Neural progenitor cell (in vitro differentiated cells): ENCODE measurements at regions not wholly inside any gene's neighbourhood (a gene's known extent, or its start where the extent isn't known, plus 50 kb on each side); places are given as distances from the start of the nearest gene placed in this dataset.
A peak's percentile ranks its signal among the peaks of the same experiment; 100 is the strongest.

ENCODE experiments used
- DNase-seq: peaks from one replicate; pipeline ENCODE4 v3.0.0-alpha.2; 2016; ENCODE audit warnings: low spot score
- H2AFZ ChIP-seq: fragments of 200-600 bp; sonication (generic); replicated peaks from 2 replicates; pipeline ENCODE4 v1.6.1; 2016; ENCODE audit warnings: antibody characterized with exemption
- H3F3A ChIP-seq: fragments of 200-600 bp; sonication (generic); 2 replicates; pipeline ENCODE4 v1.6.1; 2016; ENCODE audit warnings: antibody characterized with exemption, low read depth
- H3K27ac ChIP-seq: fragments of 200-600 bp; sonication (generic); 2 replicates; pipeline ENCODE4 v1.5.1; 2016; ENCODE audit warnings: mild to moderate bottlenecking
- H3K27me3 ChIP-seq: fragments of 200-600 bp; sonication (generic); 2 replicates; pipeline ENCODE4 v1.6.1; 2016; ENCODE audit warnings: mild to moderate bottlenecking, moderate library complexity
- H3K36me3 ChIP-seq: fragments of 200-600 bp; sonication (generic); 2 replicates; pipeline ENCODE4 v1.5.1; 2016
- H3K4me1 ChIP-seq: fragments of 200-600 bp; sonication (generic); 2 replicates; pipeline ENCODE4 v1.6.1; 2016; ENCODE audit warnings: mixed run types
- H3K4me2 ChIP-seq: fragments of 200-600 bp; sonication (generic); 2 replicates; pipeline ENCODE4 v1.6.1; 2016
- H3K4me3 ChIP-seq: fragments of 200-600 bp; sonication (generic); 2 replicates; pipeline ENCODE4 v1.5.1; 2016
- H3K79me2 ChIP-seq: fragments of 200-600 bp; sonication (generic); 2 replicates; pipeline ENCODE4 v1.6.1; 2016; ENCODE audit warnings: low read depth
- H3K9ac ChIP-seq: fragments of 200-600 bp; sonication (generic); 2 replicates; pipeline ENCODE4 v1.6.1; 2016
- H3K9me3 ChIP-seq: fragments of 200-600 bp; sonication (generic); 2 replicates; pipeline ENCODE4 v1.5.1; 2016; ENCODE audit warnings: low read depth
- H4K20me1 ChIP-seq: fragments of 200-600 bp; sonication (generic); 2 replicates; pipeline ENCODE4 v1.6.1; 2016; ENCODE audit warnings: low read depth
- H3K27ac Mint-ChIP-seq: 3 replicates; pipeline ENCODE4 v1.8.0; 2021; ENCODE audit warnings: mixed read lengths
- H3K27me3 Mint-ChIP-seq: 2 replicates; pipeline ENCODE4 v1.8.0; 2022; ENCODE audit warnings: low read depth, mild to moderate bottlenecking, inconsistent platforms, moderate library complexity, mixed read lengths; ENCODE audit not compliant: insufficient read depth
- H3K36me3 Mint-ChIP-seq: 3 replicates; pipeline ENCODE4 v1.8.0; 2021; ENCODE audit warnings: mixed read lengths
- H3K4me1 Mint-ChIP-seq: 3 replicates; pipeline ENCODE4 v1.8.0; 2021; ENCODE audit warnings: mixed read lengths
- H3K4me3 Mint-ChIP-seq: 3 replicates; pipeline ENCODE4 v1.8.0; 2021; ENCODE audit warnings: mild to moderate bottlenecking, moderate library complexity, mixed read lengths
- H3K9me3 Mint-ChIP-seq: 3 replicates; pipeline ENCODE4 v1.8.0; 2020; ENCODE audit warnings: mixed read lengths
- CTCF ChIP-seq: fragments of 200-600 bp; sonication (generic); IDR thresholded peaks from 2 replicates; pipeline ENCODE4 v1.5.1; 2017; ENCODE audit warnings: antibody characterized with exemption, mild to moderate bottlenecking
- EZH2 ChIP-seq: fragments of 200-600 bp; sonication (generic); IDR thresholded peaks from 2 replicates; pipeline ENCODE4 v1.6.1; 2017; ENCODE audit warnings: antibody characterized with exemption, mild to moderate bottlenecking, moderate library complexity
- EZH2phosphoT487 ChIP-seq: fragments of 200-600 bp; sonication (generic); IDR thresholded peaks from 2 replicates; pipeline ENCODE4 v1.6.1; 2017; ENCODE audit warnings: antibody characterized with exemption

- Mint-ChIP-seq H3K27ac (no peak overlapping the region), H3K36me3 (no peaks in the 10 kb centered on the region), H3K4me3 (no peak overlapping the region), H3K9me3 (peaks cover 2% of the 10 kb centered on the region), H3K27me3 (no peaks in the 10 kb centered on the region), H3K4me1 (peaks cover 12% of the 10 kb centered on the region)
- no peaks in the 10 kb centered on the region for H3K9me3 ChIP-seq
- no peak overlapping the region for H2AFZ ChIP-seq
- H3K27ac ChIP-seq = no peak overlapping the region
- H3K9ac ChIP-seq = no peak overlapping the region
- H3K4me2 ChIP-seq = no peak overlapping the region
- no peaks in the 10 kb centered on the region for H3K36me3 ChIP-seq
- H3F3A ChIP-seq = no peaks in the 10 kb centered on the region
- H3K4me3 ChIP-seq = no peak overlapping the region
- no peaks in the 10 kb centered on the region for H3K27me3 ChIP-seq
- no peaks in the 10 kb centered on the region for H4K20me1 ChIP-seq
- no peaks in the 10 kb centered on the region for H3K79me2 ChIP-seq
- peaks cover 13% of the 10 kb centered on the region for H3K4me1 ChIP-seq
- no peak for DNase-seq
- TF ChIP-seq EZH2phosphoT487 (no peak), EZH2 (no peak), CTCF (no peak)
Observed at GRCh38 chr6:91161246-91161645, 574.4 kb upstream of the MAP3K7 start.

GRCh38 chr6:91155129-91155785, 568.4 kb upstream of the MAP3K7 start:
- Histone ChIP-seq H3K9me3 (no peaks in the 10 kb centered on the region), H3K36me3 (no peaks in the 10 kb centered on the region), H3K27ac (no peak overlapping the region), H3K4me3 (no peak overlapping the region), H3K4me1 (peaks cover 28% of the 10 kb centered on the region), H3K27me3 (no peaks in the 10 kb centered on the region), H3K9ac (no peak overlapping the region), H3K4me2 (no peak overlapping the region), H4K20me1 (no peaks in the 10 kb centered on the region), H3K79me2 (no peaks in the 10 kb centered on the region), H3F3A (no peaks in the 10 kb centered on the region), H2AFZ (peak overlapping the region; percentile 12)
- Mint-ChIP-seq H3K36me3 (no peaks in the 10 kb centered on the region), H3K27ac (no peak overlapping the region), H3K4me3 (no peak overlapping the region), H3K4me1 (peaks cover 15% of the 10 kb centered on the region), H3K9me3 (no peaks in the 10 kb centered on the region), H3K27me3 (no peaks in the 10 kb centered on the region)
- no peak for TF ChIP-seq EZH2phosphoT487
- no peak for TF ChIP-seq CTCF
- TF ChIP-seq EZH2 = no peak
- DNase-seq = no peak

- no peak overlapping the region for H3K4me3 Mint-ChIP-seq
- H3K27ac Mint-ChIP-seq = no peak overlapping the region
- no peak for TF ChIP-seq EZH2phosphoT487
- no peak for TF ChIP-seq EZH2
- no peak for TF ChIP-seq CTCF
- DNase-seq = no peak
- no peak overlapping the region for H3K4me3 ChIP-seq
- no peaks in the 10 kb centered on the region for H3K27me3 Mint-ChIP-seq
- no peaks in the 10 kb centered on the region for H3K79me2 ChIP-seq
- H3K4me1 ChIP-seq = peaks cover 23% of the 10 kb centered on the region
- no peaks in the 10 kb centered on the region for H3K36me3 Mint-ChIP-seq
- no peaks in the 10 kb centered on the region for H4K20me1 ChIP-seq
- H3K27ac ChIP-seq = no peak overlapping the region
- no peak overlapping the region for H2AFZ ChIP-seq
- no peaks in the 10 kb centered on the region for H3K36me3 ChIP-seq
- H3K27me3 ChIP-seq = no peaks in the 10 kb centered on the region
- no peaks in the 10 kb centered on the region for H3K9me3 ChIP-seq
- H3K4me2 ChIP-seq = no peak overlapping the region
- H3F3A ChIP-seq = no peaks in the 10 kb centered on the region
- peaks cover 11% of the 10 kb centered on the region for H3K4me1 Mint-ChIP-seq
- H3K9ac ChIP-seq = no peak overlapping the region
- H3K9me3 Mint-ChIP-seq = no peaks in the 10 kb centered on the region
Observed at GRCh38 chr6:91152824-91153223, 566.0 kb upstream of the MAP3K7 start.
